CD4-positive, CD25-positive, alpha-beta regulatory T cell (primary cell): ENCODE measurements at regions not wholly inside any gene's neighbourhood (a gene's known extent, or its start where the extent isn't known, plus 50 kb on each side); places are given as distances from the start of the nearest gene placed in this dataset.

Experiments used
- ATAC-seq, 2 donors: fragments of 150-1000 bp; cut with Tn5 transposase; one replicate each; pipeline ENCODE4 v1.10.0; 2021; ENCODE audit warnings: low read depth in 2 of 2, moderate number of reproducible peaks in 2 of 2, moderate library complexity in 1 of 2
- DNase-seq, 3 donors: peaks; one replicate each; pipeline versions ENCODE4 v3.0.0 to v3.0.0-alpha.2; 2012 to 2022; ENCODE audit warnings: mixed read lengths in 1 of 3
- H3K27ac ChIP-seq: one replicate; pipeline ENCODE4 v1.7.0; 2013; ENCODE audit warnings: mild to moderate bottlenecking, low read length; ENCODE audit not compliant: insufficient read depth, poor library complexity, severe bottlenecking
- H3K27me3 ChIP-seq: one replicate; pipeline ENCODE4 v1.7.0; 2013; ENCODE audit warnings: low read length; ENCODE audit not compliant: control insufficient read depth, insufficient read depth
- H3K36me3 ChIP-seq: one replicate; pipeline ENCODE4 v1.7.0; 2013; ENCODE audit warnings: mild to moderate bottlenecking, low read length, moderate library complexity; ENCODE audit not compliant: control insufficient read depth, insufficient read depth
- H3K4me1 ChIP-seq: 2 replicates; pipeline ENCODE4 v1.7.0; 2013; ENCODE audit warnings: mild to moderate bottlenecking, low read length; ENCODE audit not compliant: insufficient read depth, control insufficient read depth, poor library complexity, severe bottlenecking
- H3K4me3 ChIP-seq: one replicate; pipeline ENCODE4 v1.7.0; 2013; ENCODE audit warnings: low read depth, mild to moderate bottlenecking, low read length, moderate library complexity
- H3K9me3 ChIP-seq, 2 experiments: 1 replicate in 1 of 2; 2 replicates in 1 of 2; pipeline ENCODE4 v1.7.0; 2013; ENCODE audit warnings: low read length in 2 of 2, mild to moderate bottlenecking in 1 of 2, moderate library complexity in 1 of 2; ENCODE audit not compliant: control insufficient read depth in 2 of 2
- H3K27ac Mint-ChIP-seq, 3 donors: one replicate each; pipeline ENCODE4 v1.8.0; 2020 to 2022; ENCODE audit warnings: mild to moderate bottlenecking in 3 of 3, mixed read lengths in 3 of 3, moderate library complexity in 2 of 3
- H3K27me3 Mint-ChIP-seq: one replicate; pipeline ENCODE4 v1.8.0; 2022; ENCODE audit warnings: mild to moderate bottlenecking, mixed read lengths
- H3K36me3 Mint-ChIP-seq: one replicate; pipeline ENCODE4 v1.8.0; 2020; ENCODE audit warnings: mixed read lengths
- H3K4me1 Mint-ChIP-seq, 4 donors: one replicate each; pipeline ENCODE4 v1.8.0; 2020 to 2022; ENCODE audit warnings: mixed read lengths in 4 of 4, mild to moderate bottlenecking in 1 of 4
- H3K4me3 Mint-ChIP-seq, 4 donors: one replicate each; pipeline ENCODE4 v1.8.0; 2020 to 2022; ENCODE audit warnings: mild to moderate bottlenecking in 4 of 4, mixed read lengths in 4 of 4, moderate library complexity in 3 of 4
- H3K9me3 Mint-ChIP-seq, 7 donors: one replicate each; pipeline ENCODE4 v1.8.0; 2020 to 2022; ENCODE audit warnings: mixed read lengths in 7 of 7, mild to moderate bottlenecking in 3 of 7, moderate library complexity in 2 of 7

GRCh38 chr2:9069543-9069942, 66.1 kb upstream of the MBOAT2 start:
- Mint-ChIP-seq H3K27me3 (peaks cover 29% of the 10 kb centered on the region), H3K9me3 (peaks cover 0 to 26% (median 6%) of the 10 kb centered on the region in 7 donors), H3K27ac (no peak overlapping the region), H3K36me3 (no peaks in the 10 kb centered on the region), H3K4me3 (peak overlapping the region in 1 of 4 donors; percentile 3), H3K4me1 (no peaks in the 10 kb centered on the region)
- H3K27me3 ChIP-seq: peaks cover 2% of the 10 kb centered on the region
- ATAC-seq: no peak
- no peaks in the 10 kb centered on the region for H3K36me3 ChIP-seq
- H3K9me3 ChIP-seq: peaks cover 7 to 10% of the 10 kb centered on the region in 2 experiments
- no peak overlapping the region for H3K4me3 ChIP-seq
- no peak for DNase-seq
- H3K27ac ChIP-seq: no peak overlapping the region
- H3K4me1 ChIP-seq: no peaks in the 10 kb centered on the region

- Mint-ChIP-seq H3K36me3 (no peaks in the 10 kb centered on the region), H3K9me3 (peaks cover 0 to 31% (median 6%) of the 10 kb centered on the region in 7 donors)
- no peaks in the 10 kb centered on the region for H3K4me1 ChIP-seq
These were observed 62.4 kb upstream of the MBOAT2 start for GRCh38 chr2:9065901-9066300.

GRCh38 chr2:9063023-9063606, 59.6 kb upstream of the MBOAT2 start:
- Histone ChIP-seq H3K4me1 (no peaks in the 10 kb centered on the region), H3K9me3 (peaks cover 7 to 10% of the 10 kb centered on the region in 2 experiments), H3K27me3 (no peaks in the 10 kb centered on the region), H3K4me3 (no peak overlapping the region), H3K36me3 (no peaks in the 10 kb centered on the region), H3K27ac (no peak overlapping the region)
- no peak for DNase-seq
- peaks cover 6% of the 10 kb centered on the region for H3K27me3 Mint-ChIP-seq
- no peak overlapping the region for H3K4me3 Mint-ChIP-seq
- no peaks in the 10 kb centered on the region for H3K36me3 Mint-ChIP-seq
- H3K27ac Mint-ChIP-seq: no peak overlapping the region
- H3K9me3 Mint-ChIP-seq: peaks cover 0 to 23% (median 2%) of the 10 kb centered on the region in 7 donors
- H3K4me1 Mint-ChIP-seq: no peaks in the 10 kb centered on the region
- no peak for ATAC-seq

More at GRCh38 chr2:9065901-9066300, 62.4 kb upstream of the MBOAT2 start:
- Mint-ChIP-seq H3K27me3 (peaks cover 24% of the 10 kb centered on the region), H3K27ac (no peak overlapping the region), H3K4me3 (no peak overlapping the region), H3K4me1 (no peaks in the 10 kb centered on the region)
- H3K27ac ChIP-seq: no peak overlapping the region
- H3K27me3 ChIP-seq: peaks cover under 1% of the 10 kb centered on the region
- H3K36me3 ChIP-seq: no peaks in the 10 kb centered on the region
- DNase-seq (no peak), ATAC-seq (no peak)
- peaks cover 7 to 10% of the 10 kb centered on the region in 2 experiments for H3K9me3 ChIP-seq
- no peak overlapping the region for H3K4me3 ChIP-seq

GRCh38 chr2:9060819-9061218, 57.3 kb upstream of the MBOAT2 start:
- Mint-ChIP-seq H3K9me3 (peaks cover 0 to 10% (median 2%) of the 10 kb centered on the region in 7 donors), H3K4me1 (peaks cover 0 to under 1% (median under 1%) of the 10 kb centered on the region in 4 donors), H3K27ac (no peak overlapping the region), H3K4me3 (no peak overlapping the region), H3K27me3 (no peaks in the 10 kb centered on the region), H3K36me3 (no peaks in the 10 kb centered on the region)
- DNase-seq (no peak), ATAC-seq (no peak)
- Histone ChIP-seq H3K27me3 (no peaks in the 10 kb centered on the region), H3K4me1 (no peaks in the 10 kb centered on the region), H3K9me3 (peaks cover 0 to 6% of the 10 kb centered on the region in 2 experiments), H3K27ac (no peak overlapping the region), H3K36me3 (no peaks in the 10 kb centered on the region), H3K4me3 (no peak overlapping the region)

- Mint-ChIP-seq H3K9me3 (peaks cover 0 to 5% (median 2%) of the 10 kb centered on the region in 7 donors), H3K36me3 (no peaks in the 10 kb centered on the region), H3K4me1 (peaks cover 0 to 11% (median 7%) of the 10 kb centered on the region in 4 donors), H3K4me3 (no peak overlapping the region), H3K27me3 (no peaks in the 10 kb centered on the region), H3K27ac (no peak overlapping the region)
- Histone ChIP-seq H3K36me3 (no peaks in the 10 kb centered on the region), H3K4me3 (no peak overlapping the region), H3K27me3 (no peaks in the 10 kb centered on the region), H3K9me3 (no peaks in the 10 kb centered on the region), H3K27ac (no peak overlapping the region), H3K4me1 (no peaks in the 10 kb centered on the region)
- DNase-seq (no peak), ATAC-seq (no peak)
These were observed 54.7 kb upstream of the MBOAT2 start for GRCh38 chr2:9057939-9058761.

- H3K4me3 Mint-ChIP-seq: no peak overlapping the region
- H3K9me3 Mint-ChIP-seq: peaks cover 0 to 5% (median 2%) of the 10 kb centered on the region in 7 donors
- ATAC-seq (no peak), DNase-seq (no peak)
- no peak overlapping the region for H3K27ac Mint-ChIP-seq
- H3K27me3 Mint-ChIP-seq: peaks cover 5% of the 10 kb centered on the region
- H3K36me3 Mint-ChIP-seq: no peaks in the 10 kb centered on the region
- Histone ChIP-seq H3K36me3 (no peaks in the 10 kb centered on the region), H3K27ac (no peak overlapping the region), H3K27me3 (no peaks in the 10 kb centered on the region), H3K4me1 (no peaks in the 10 kb centered on the region), H3K9me3 (no peaks in the 10 kb centered on the region), H3K4me3 (no peak overlapping the region)
- H3K4me1 Mint-ChIP-seq: peaks cover 0 to 11% (median 7%) of the 10 kb centered on the region in 4 donors
These were observed 52.0 kb upstream of the MBOAT2 start for GRCh38 chr2:9055471-9055870.

GRCh38 chr2:9053534-9053931, 50.0 kb upstream of the MBOAT2 start:
- H3K9me3 Mint-ChIP-seq: peaks cover 0 to 5% (median 2%) of the 10 kb centered on the region in 7 donors
- no peak overlapping the region for H3K27ac Mint-ChIP-seq
- H3K36me3 Mint-ChIP-seq: no peaks in the 10 kb centered on the region
- H3K27me3 ChIP-seq: no peaks in the 10 kb centered on the region
- no peaks in the 10 kb centered on the region for H3K4me1 ChIP-seq
- DNase-seq (no peak), ATAC-seq (no peak)
- H3K27me3 Mint-ChIP-seq: peaks cover 13% of the 10 kb centered on the region
- H3K9me3 ChIP-seq: no peaks in the 10 kb centered on the region
- peaks cover 0 to 11% (median 7%) of the 10 kb centered on the region in 4 donors for H3K4me1 Mint-ChIP-seq
- H3K36me3 ChIP-seq: no peaks in the 10 kb centered on the region
- H3K27ac ChIP-seq: no peak overlapping the region
- H3K4me3 Mint-ChIP-seq: no peak overlapping the region
- no peak overlapping the region for H3K4me3 ChIP-seq
